ENCODE measurements at regions not wholly inside any gene's neighbourhood (a gene's known extent, or its start where the extent isn't known, plus 50 kb on each side); places are given as distances from the start of the nearest gene placed in this dataset.

- WGBS, 2 donors, result 33 to 38% methylated on average over 1 of the region's 1 CpG
- no peak overlapping the region for H3K27ac ChIP-seq
- TF ChIP-seq POLR2A (IDR thresholded peaks at IDR 0.05), result no peak
- no peak for TF ChIP-seq CTCF (IDR thresholded peaks at IDR 0.05)
- TF ChIP-seq EP300 (IDR thresholded peaks at IDR 0.05), result no peak
These were observed 178.8 kb downstream of the MC4R start for GRCh38 chr18:60193780-60194179.

GRCh38 chr18:60191926-60192325, 180.6 kb downstream of the MC4R start:
- no peak for DNase-seq (ENCODE audit: low spot score in 2 of 2)
- TF ChIP-seq CTCF (IDR thresholded peaks at IDR 0.05) (no peak), EP300 (IDR thresholded peaks at IDR 0.05) (no peak), POLR2A (IDR thresholded peaks at IDR 0.05) (no peak)
- H3K4me1 ChIP-seq, result peaks cover 0 to 21% (median 4%) of the 10 kb centered on the region in 4 donors
- H3K27me3 ChIP-seq, result no peaks in the 10 kb centered on the region
- no peak overlapping the region for H3K4me3 ChIP-seq
- H3K36me3 ChIP-seq, result no peaks in the 10 kb centered on the region
- 51 to 59% methylated on average over 3 of the region's 3 CpGs for WGBS, 2 donors
- no peak overlapping the region for H3K27ac ChIP-seq
- H3K9me3 ChIP-seq, result no peaks in the 10 kb centered on the region

More at GRCh38 chr18:60193780-60194179, 178.8 kb downstream of the MC4R start:
- peaks cover 0 to 17% (median 4%) of the 10 kb centered on the region in 4 donors for H3K4me1 ChIP-seq
- no peaks in the 10 kb centered on the region for H3K9me3 ChIP-seq
- no peaks in the 10 kb centered on the region for H3K36me3 ChIP-seq
- DNase-seq (ENCODE audit: low spot score in 2 of 2), result no peak
- H3K4me3 ChIP-seq, result no peak overlapping the region
- no peaks in the 10 kb centered on the region for H3K27me3 ChIP-seq

GRCh38 chr18:60189856-60190255, 182.7 kb downstream of the MC4R start:
- Histone ChIP-seq H3K4me3 (no peak overlapping the region), H3K36me3 (no peaks in the 10 kb centered on the region), H3K27ac (no peak overlapping the region), H3K27me3 (no peaks in the 10 kb centered on the region), H3K4me1 (peaks cover 0 to 19% (median 4%) of the 10 kb centered on the region in 4 donors), H3K9me3 (no peaks in the 10 kb centered on the region)
- WGBS, 2 donors, result 35 to 42% methylated on average over 2 of the region's 2 CpGs
- TF ChIP-seq CTCF (IDR thresholded peaks at IDR 0.05), result no peak
- no peak for DNase-seq (ENCODE audit: low spot score in 2 of 2)

GRCh38 chr18:60188958-60189357, 183.6 kb downstream of the MC4R start:
- no peak for TF ChIP-seq EP300 (IDR thresholded peaks at IDR 0.05)
- TF ChIP-seq POLR2A (IDR thresholded peaks at IDR 0.05), result no peak
- no peak for TF ChIP-seq CTCF (IDR thresholded peaks at IDR 0.05)
- Histone ChIP-seq H3K27ac (no peak overlapping the region), H3K27me3 (no peaks in the 10 kb centered on the region), H3K9me3 (no peaks in the 10 kb centered on the region), H3K36me3 (no peaks in the 10 kb centered on the region), H3K4me1 (peaks cover 0 to 19% (median 4%) of the 10 kb centered on the region in 4 donors), H3K4me3 (no peak overlapping the region)
- no peak for DNase-seq (ENCODE audit: low spot score in 2 of 2)
- 28% methylated on average over 4 of the region's 4 CpGs for WGBS, 2 donors

GRCh38 chr18:60182223-60182622, 190.4 kb downstream of the MC4R start:
- 81 to 85% methylated on average over 1 of the region's 1 CpG for WGBS, 2 donors
- H3K27ac ChIP-seq, result no peak overlapping the region
- H3K9me3 ChIP-seq, result peaks cover 0 to 4% (median 0%) of the 10 kb centered on the region in 4 donors
- H3K36me3 ChIP-seq, result no peaks in the 10 kb centered on the region
- no peak for DNase-seq (ENCODE audit: low spot score in 2 of 2)
- H3K4me1 ChIP-seq, result no peaks in the 10 kb centered on the region
- no peaks in the 10 kb centered on the region for H3K27me3 ChIP-seq
- no peak overlapping the region for H3K4me3 ChIP-seq
- TF ChIP-seq POLR2A (IDR thresholded peaks at IDR 0.05) (no peak), EP300 (IDR thresholded peaks at IDR 0.05) (no peak), CTCF (IDR thresholded peaks at IDR 0.05) (no peak)

Data from tibial nerve (tissue), 4 donors.